ENCODE measurements at regions not wholly inside any gene's neighbourhood (a gene's known extent, or its start where the extent isn't known, plus 50 kb on each side); places are given as distances from the start of the nearest gene placed in this dataset.

DNA sequence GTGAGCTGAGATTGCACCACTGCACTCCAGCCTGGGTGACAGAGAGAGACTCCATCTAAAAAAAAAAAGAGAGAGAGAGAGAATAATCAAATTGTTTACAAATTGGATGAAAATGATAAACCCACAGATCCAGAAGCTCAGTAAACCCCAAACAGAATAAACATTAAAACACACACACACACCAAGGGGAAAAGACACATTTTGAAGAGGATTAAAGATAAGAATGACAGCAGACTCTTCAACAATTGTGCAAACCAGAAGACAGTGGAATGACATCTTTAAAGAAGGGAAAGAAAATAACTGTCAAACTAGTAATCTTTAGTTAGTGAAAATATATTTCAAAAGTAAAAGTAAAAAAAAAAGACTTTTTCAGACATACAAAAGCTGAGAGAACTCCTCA, 64.4 kb upstream of the RPL38 start:
- no peaks in the 10 kb centered on the region for H3K4me1 ChIP-seq (ENCODE audit: control insufficient read depth in 1 of 2, insufficient read depth in 2 of 2, low read length in 2 of 2)
- CTCF ChIA-PET, result interaction anchor here (1.6 kb wide), 1 partner anchor 49 kb away, joined by 3 read pairs; no protein-coding TSS in a partner anchor
- POLR2A ChIA-PET, result no interaction called here
- no peaks in the 10 kb centered on the region for H3K79me2 ChIP-seq (ENCODE audit: insufficient read depth, low read length)
- H3K36me3 ChIP-seq (ENCODE audit: control insufficient read depth in 1 of 2, insufficient read depth in 2 of 2, low read length in 2 of 2), result no peaks in the 10 kb centered on the region
- no peaks in the 10 kb centered on the region for H4K20me1 ChIP-seq (ENCODE audit: insufficient read depth)
- peaks cover 21% of the 10 kb centered on the region; the same call in 1 of the 2 replicates for H3K27me3 ChIP-seq (ENCODE audit: insufficient read depth, low read length)
- H3K4me3 ChIP-seq (replicated peaks in 1 of 2; ENCODE audit: low read depth in 1 of 2, low read length in 2 of 2), result no peak overlapping the region
- no TSS peak for BruUV-seq (replicated peaks)
- DNase-seq (ENCODE audit: low read depth, low spot score) (no peak), ATAC-seq (no peak)
- intact Hi-C loops (cut with micrococcal nuclease), result no loop called here
- H2AFZ ChIP-seq (ENCODE audit: low read depth, low read length, poor library complexity, severe bottlenecking), result no peak overlapping the region
- no peak overlapping the region for H3K9ac ChIP-seq (ENCODE audit: low read length)
- no peak overlapping the region for H3K4me2 ChIP-seq (ENCODE audit: low read length)
- no peak overlapping the region for H3K27ac ChIP-seq (ENCODE audit: low read depth, low read length)
- no peaks in the 10 kb centered on the region for H3K9me2 ChIP-seq (ENCODE audit: insufficient read depth)
- H3K9me3 ChIP-seq (ENCODE audit: control insufficient read depth in 1 of 2, insufficient read depth in 1 of 2, low read depth in 1 of 2, low read length in 2 of 2), result peaks cover 5 to 33% of the 10 kb centered on the region in 2 experiments; a peak in 1 of 4 replicates
- RAD21 ChIA-PET (ENCODE audit: low non-redundant PET in 1 of 2, low total read pairs in 2 of 2, uncharacterized antibody in 2 of 2, unreplicated experiment in 2 of 2), result no interaction called here
- TF ChIP-seq EGR1 (IDR thresholded peaks at IDR 0.05; ENCODE audit: low read depth) (no peak), ZFX (IDR thresholded peaks at IDR 0.05) (no peak), ELF1 (IDR thresholded peaks at IDR 0.05; ENCODE audit: borderline replicate concordance, low read depth) (no peak), POLR2AphosphoS5 (IDR thresholded peaks at IDR 0.05; ENCODE audit: low read depth, low read length) (no peak), CEBPB (IDR thresholded peaks at IDR 0.05; ENCODE audit: low read depth) (no peak), REST (IDR thresholded peaks at IDR 0.05; ENCODE audit: low read depth) (no peak), RAD21 (IDR thresholded peaks at IDR 0.05; ENCODE audit: low read depth) (no peak), ZNF274 (IDR thresholded peaks at IDR 0.05; ENCODE audit: low read depth, low read length) (no peak), EZH2 (IDR thresholded peaks at IDR 0.05) (no peak), SP1 (IDR thresholded peaks at IDR 0.05; ENCODE audit: low read depth) (no peak), SIN3A (IDR thresholded peaks at IDR 0.05; ENCODE audit: low read depth) (no peak), SRF (IDR thresholded peaks at IDR 0.05; ENCODE audit: low read depth) (no peak)
- TF ChIP-seq, protein P1, sequence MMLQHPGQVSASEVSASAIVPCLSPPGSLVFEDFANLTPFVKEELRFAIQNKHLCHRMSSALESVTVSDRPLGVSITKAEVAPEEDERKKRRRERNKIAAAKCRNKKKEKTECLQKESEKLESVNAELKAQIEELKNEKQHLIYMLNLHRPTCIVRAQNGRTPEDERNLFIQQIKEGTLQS (IDR thresholded peaks at IDR 0.05), result no peak

Data from HCT116 (cell line).